ENCODE measurements at regions not wholly inside any gene's neighbourhood (a gene's known extent, or its start where the extent isn't known, plus 50 kb on each side); places are given as distances from the start of the nearest gene placed in this dataset.

DNA sequence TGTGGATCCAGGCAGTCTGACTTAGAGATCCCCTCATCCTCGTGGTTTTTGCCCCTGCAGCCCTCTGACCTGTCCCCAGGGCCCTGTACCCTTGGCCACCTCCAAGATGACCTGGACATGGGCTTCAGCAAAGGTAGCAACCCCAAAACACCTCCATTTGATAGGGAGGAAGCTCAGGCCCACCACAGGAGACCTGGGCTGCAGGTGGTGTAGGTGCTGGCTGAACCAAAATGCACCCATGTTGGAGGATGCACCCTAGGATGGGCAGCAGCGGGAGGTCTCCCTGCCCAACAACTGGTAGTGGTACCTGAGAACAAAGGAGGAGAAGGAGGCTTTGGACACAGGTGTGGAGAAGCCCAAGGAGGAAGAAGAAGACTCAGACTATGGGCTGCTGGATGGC is 188.7 kb downstream of the ZNF716 start:
- no peaks in the 10 kb centered on the region for H3K36me3 Mint-ChIP-seq
- Histone ChIP-seq H3K9ac (no peak overlapping the region), H3K4me2 (no peak overlapping the region), H4K20me1 (ENCODE audit: low read depth) (no peaks in the 10 kb centered on the region), H3K9me3 (ENCODE audit: low read depth) (no peaks in the 10 kb centered on the region), H3K27ac (no peak overlapping the region), H3K27me3 (no peaks in the 10 kb centered on the region), H3K36me3 (no peaks in the 10 kb centered on the region), H2AFZ (replicated peaks) (no peak overlapping the region), H3K4me1 (no peaks in the 10 kb centered on the region), H3K4me3 (no peak overlapping the region), H3F3A (ENCODE audit: low read depth) (no peaks in the 10 kb centered on the region), H3K79me2 (ENCODE audit: low read depth) (no peaks in the 10 kb centered on the region)
- H3K27ac Mint-ChIP-seq, result no peak overlapping the region
- DNase-seq (ENCODE audit: low spot score), result no peak
- TF ChIP-seq, protein P1, sequence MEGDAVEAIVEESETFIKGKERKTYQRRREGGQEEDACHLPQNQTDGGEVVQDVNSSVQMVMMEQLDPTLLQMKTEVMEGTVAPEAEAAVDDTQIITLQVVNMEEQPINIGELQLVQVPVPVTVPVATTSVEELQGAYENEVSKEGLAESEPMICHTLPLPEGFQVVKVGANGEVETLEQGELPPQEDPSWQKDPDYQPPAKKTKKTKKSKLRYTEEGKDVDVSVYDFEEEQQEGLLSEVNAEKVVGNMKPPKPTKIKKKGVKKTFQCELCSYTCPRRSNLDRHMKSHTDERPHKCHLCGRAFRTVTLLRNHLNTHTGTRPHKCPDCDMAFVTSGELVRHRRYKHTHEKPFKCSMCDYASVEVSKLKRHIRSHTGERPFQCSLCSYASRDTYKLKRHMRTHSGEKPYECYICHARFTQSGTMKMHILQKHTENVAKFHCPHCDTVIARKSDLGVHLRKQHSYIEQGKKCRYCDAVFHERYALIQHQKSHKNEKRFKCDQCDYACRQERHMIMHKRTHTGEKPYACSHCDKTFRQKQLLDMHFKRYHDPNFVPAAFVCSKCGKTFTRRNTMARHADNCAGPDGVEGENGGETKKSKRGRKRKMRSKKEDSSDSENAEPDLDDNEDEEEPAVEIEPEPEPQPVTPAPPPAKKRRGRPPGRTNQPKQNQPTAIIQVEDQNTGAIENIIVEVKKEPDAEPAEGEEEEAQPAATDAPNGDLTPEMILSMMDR (IDR thresholded peaks at IDR 0.05), result no peak
- no peak for TF ChIP-seq EZH2 (IDR thresholded peaks at IDR 0.05)
- TF ChIP-seq EZH2phosphoT487 (IDR thresholded peaks at IDR 0.05), result no peak
- H3K9me3 Mint-ChIP-seq, result peaks cover 29% of the 10 kb centered on the region
- no peaks in the 10 kb centered on the region for H3K4me1 Mint-ChIP-seq
- H3K27me3 Mint-ChIP-seq (ENCODE audit: insufficient read depth, low read depth), result peaks cover 2% of the 10 kb centered on the region
- H3K4me3 Mint-ChIP-seq, result no peak overlapping the region

DNA sequence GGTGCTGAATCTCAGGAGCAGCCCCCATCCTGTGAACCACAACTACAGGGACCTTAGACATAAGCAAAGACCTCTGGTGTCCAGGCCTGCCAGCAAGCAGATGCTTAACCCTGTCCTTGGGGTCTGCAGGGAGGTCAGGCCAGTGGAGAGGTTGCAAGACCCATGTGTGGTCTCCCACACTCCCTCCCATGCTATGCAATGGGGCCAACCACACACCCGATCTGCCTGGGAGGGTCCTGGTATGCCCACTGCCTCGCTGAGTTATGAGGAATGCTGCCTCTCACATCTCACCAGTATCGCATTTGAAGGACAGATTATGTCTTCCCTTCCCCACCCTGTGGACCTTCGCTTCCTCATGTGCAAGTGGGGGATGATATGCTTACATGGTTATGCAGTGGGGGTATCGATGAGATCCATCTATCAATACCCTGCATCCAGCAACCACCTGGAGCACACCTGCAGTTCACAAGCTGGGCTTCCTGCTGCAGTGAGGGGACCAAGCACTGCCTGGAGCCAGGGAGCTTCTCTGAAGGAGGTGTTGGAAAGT is 191.6 kb downstream of the ZNF716 start:
- Mint-ChIP-seq H3K36me3 (peaks cover 3% of the 10 kb centered on the region), H3K27me3 (ENCODE audit: insufficient read depth, low read depth) (peaks cover 2% of the 10 kb centered on the region), H3K4me1 (no peaks in the 10 kb centered on the region), H3K27ac (no peak overlapping the region), H3K9me3 (peaks cover 51% of the 10 kb centered on the region), H3K4me3 (no peak overlapping the region)
- Histone ChIP-seq H3K27ac (no peak overlapping the region), H3K36me3 (no peaks in the 10 kb centered on the region), H3K4me3 (no peak overlapping the region), H3K4me1 (no peaks in the 10 kb centered on the region), H4K20me1 (ENCODE audit: low read depth) (no peaks in the 10 kb centered on the region), H2AFZ (replicated peaks) (no peak overlapping the region), H3K9ac (no peak overlapping the region), H3K27me3 (no peaks in the 10 kb centered on the region), H3F3A (ENCODE audit: low read depth) (no peaks in the 10 kb centered on the region), H3K79me2 (ENCODE audit: low read depth) (no peaks in the 10 kb centered on the region), H3K9me3 (ENCODE audit: low read depth) (no peaks in the 10 kb centered on the region), H3K4me2 (no peak overlapping the region)
- no peak for DNase-seq (ENCODE audit: low spot score)
- TF ChIP-seq EZH2phosphoT487 (IDR thresholded peaks at IDR 0.05), result no peak
- TF ChIP-seq EZH2 (IDR thresholded peaks at IDR 0.05), result no peak
- TF ChIP-seq, protein P1 (IDR thresholded peaks at IDR 0.05), result no peak

DNA sequence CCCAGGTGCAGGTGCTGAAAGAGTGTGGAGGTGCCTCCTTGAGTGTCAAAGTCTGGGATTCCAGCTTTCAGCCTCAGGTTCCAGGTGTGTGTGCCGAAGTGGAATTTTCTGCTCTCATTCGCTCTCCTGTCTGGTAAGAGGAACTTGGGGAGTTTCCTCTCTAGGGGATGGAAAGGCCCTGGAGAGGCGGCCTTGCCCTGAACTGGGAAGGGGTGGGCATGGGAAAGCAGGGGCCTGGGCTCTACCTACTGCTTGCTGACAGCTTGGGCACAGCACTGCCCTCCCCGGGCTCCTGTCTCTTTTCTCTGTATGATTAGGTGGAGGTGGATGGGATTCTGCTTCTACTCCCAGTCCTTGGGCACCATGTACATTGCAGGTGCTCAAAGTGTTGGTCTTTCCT is 192.8 kb downstream of the ZNF716 start:
- TF ChIP-seq EZH2 (IDR thresholded peaks at IDR 0.05), result no peak
- TF ChIP-seq, protein P1 (IDR thresholded peaks at IDR 0.05), result no peak
- TF ChIP-seq EZH2phosphoT487 (IDR thresholded peaks at IDR 0.05), result no peak
- no peak for DNase-seq (ENCODE audit: low spot score)
- no peaks in the 10 kb centered on the region for H3K9me3 ChIP-seq (ENCODE audit: low read depth)
- H3K27ac Mint-ChIP-seq, result no peak overlapping the region
- no peaks in the 10 kb centered on the region for H3K4me1 ChIP-seq
- H3F3A ChIP-seq (ENCODE audit: low read depth), result no peaks in the 10 kb centered on the region
- H3K4me3 Mint-ChIP-seq, result no peak overlapping the region
- no peak overlapping the region for H3K4me3 ChIP-seq
- no peaks in the 10 kb centered on the region for H4K20me1 ChIP-seq (ENCODE audit: low read depth)
- H3K79me2 ChIP-seq (ENCODE audit: low read depth), result no peaks in the 10 kb centered on the region
- no peak overlapping the region for H3K27ac ChIP-seq
- peaks cover 59% of the 10 kb centered on the region for H3K9me3 Mint-ChIP-seq
- peaks cover 3% of the 10 kb centered on the region for H3K36me3 Mint-ChIP-seq
- no peaks in the 10 kb centered on the region for H3K4me1 Mint-ChIP-seq
- H3K9ac ChIP-seq, result no peak overlapping the region
- no peaks in the 10 kb centered on the region for H3K36me3 ChIP-seq
- H3K27me3 Mint-ChIP-seq (ENCODE audit: insufficient read depth, low read depth), result peaks cover 2% of the 10 kb centered on the region
- no peak overlapping the region for H2AFZ ChIP-seq (replicated peaks)
- no peaks in the 10 kb centered on the region for H3K27me3 ChIP-seq
- no peak overlapping the region for H3K4me2 ChIP-seq
